ENCODE measurements at regions not wholly inside any gene's neighbourhood (a gene's known extent, or its start where the extent isn't known, plus 50 kb on each side); places are given as distances from the start of the nearest gene placed in this dataset.

DNA sequence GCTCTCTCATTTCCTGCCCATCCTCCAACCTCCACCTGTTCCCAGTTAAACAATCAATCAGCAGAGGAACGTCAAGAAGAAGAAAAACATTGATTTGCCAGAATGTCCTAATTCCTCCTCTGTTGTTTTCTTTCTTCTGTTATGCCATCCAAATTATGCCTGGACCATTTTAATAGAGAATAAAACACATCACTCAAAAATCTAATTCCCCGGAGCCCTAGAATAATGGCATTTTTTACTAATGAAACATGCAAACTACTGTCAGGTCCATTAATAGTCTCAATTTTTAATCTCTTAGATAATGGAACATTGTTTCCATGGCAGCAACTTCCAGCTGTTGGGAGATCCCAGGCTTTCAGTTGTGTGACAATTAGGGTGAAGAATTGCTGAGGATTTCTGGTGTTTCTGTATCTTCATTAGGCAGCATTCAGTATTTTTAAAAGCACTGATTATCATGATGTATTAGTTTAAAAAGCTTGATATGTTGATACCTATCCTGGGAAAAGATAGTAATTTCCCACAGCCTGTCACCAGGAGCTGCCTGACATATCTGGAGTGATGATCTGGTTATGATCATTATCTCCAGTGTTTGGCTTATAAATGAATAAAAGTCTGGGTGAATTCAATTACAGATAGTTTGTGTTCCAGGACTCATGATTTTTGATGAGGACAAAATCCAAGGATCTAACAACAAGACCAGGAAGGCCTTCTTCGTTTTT is 209.8 kb downstream of the TPBG start:
- Histone ChIP-seq H3K27ac (no peak overlapping the region), H3K36me3 (no peaks in the 10 kb centered on the region), H3K4me1 (no peaks in the 10 kb centered on the region), H3K27me3 (no peaks in the 10 kb centered on the region), H3K9me3 (no peaks in the 10 kb centered on the region), H3K4me3 (no peak overlapping the region)
- ATAC-seq (ENCODE audit: low FRiP score in 2 of 2) (no peak), DNase-seq (no peak)
- 51 to 61% methylated on average over 3 of the region's 3 CpGs for WGBS, 2 donors
- TF ChIP-seq POLR2AphosphoS5 (IDR thresholded peaks at IDR 0.05), result no peak
- TF ChIP-seq POLR2A (IDR thresholded peaks at IDR 0.05), result no peak
- no peak for TF ChIP-seq CTCF (IDR thresholded peaks at IDR 0.05)
- no peak for TF ChIP-seq EP300 (IDR thresholded peaks at IDR 0.05)

DNA sequence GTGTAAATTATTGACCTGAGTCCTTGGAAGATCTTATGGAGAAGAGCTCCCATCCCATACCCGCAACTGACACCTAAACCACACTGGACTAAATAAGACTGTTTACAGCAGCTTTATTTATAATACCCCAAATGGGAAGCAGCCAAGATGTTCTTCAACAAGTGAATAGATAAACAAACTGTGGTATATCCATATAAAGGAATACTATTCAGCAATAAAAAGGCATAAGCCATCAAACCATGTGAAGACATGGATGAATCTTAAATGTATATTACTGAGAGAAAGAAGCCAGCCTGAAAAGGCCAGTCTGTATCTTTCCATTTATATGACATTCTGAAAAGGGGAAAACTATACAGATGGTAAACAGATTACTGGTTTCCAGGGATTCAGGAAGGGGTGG is 212.7 kb downstream of the TPBG start:
- Histone ChIP-seq H3K4me3 (no peak overlapping the region), H3K9me3 (no peaks in the 10 kb centered on the region), H3K27ac (no peak overlapping the region), H3K27me3 (no peaks in the 10 kb centered on the region), H3K36me3 (no peaks in the 10 kb centered on the region), H3K4me1 (no peaks in the 10 kb centered on the region)
- DNase-seq, result no peak
- TF ChIP-seq POLR2A (IDR thresholded peaks at IDR 0.05) (no peak), POLR2AphosphoS5 (IDR thresholded peaks at IDR 0.05) (no peak), CTCF (IDR thresholded peaks at IDR 0.05) (no peak), EP300 (IDR thresholded peaks at IDR 0.05) (no peak)
- ATAC-seq (ENCODE audit: low FRiP score in 2 of 2), result no peak
- 26 to 92% methylated on average over 1 of the region's 1 CpG for WGBS, 2 donors

- TF ChIP-seq POLR2AphosphoS5 (IDR thresholded peaks at IDR 0.05), result no peak
- TF ChIP-seq CTCF (IDR thresholded peaks at IDR 0.05), result no peak
- TF ChIP-seq EP300 (IDR thresholded peaks at IDR 0.05), result no peak
- TF ChIP-seq POLR2A (IDR thresholded peaks at IDR 0.05), result no peak
- no peaks in the 10 kb centered on the region for H3K36me3 ChIP-seq
Observed at GRCh38 chr6:82584194-82584695, 220.6 kb downstream of the TPBG start.

DNA sequence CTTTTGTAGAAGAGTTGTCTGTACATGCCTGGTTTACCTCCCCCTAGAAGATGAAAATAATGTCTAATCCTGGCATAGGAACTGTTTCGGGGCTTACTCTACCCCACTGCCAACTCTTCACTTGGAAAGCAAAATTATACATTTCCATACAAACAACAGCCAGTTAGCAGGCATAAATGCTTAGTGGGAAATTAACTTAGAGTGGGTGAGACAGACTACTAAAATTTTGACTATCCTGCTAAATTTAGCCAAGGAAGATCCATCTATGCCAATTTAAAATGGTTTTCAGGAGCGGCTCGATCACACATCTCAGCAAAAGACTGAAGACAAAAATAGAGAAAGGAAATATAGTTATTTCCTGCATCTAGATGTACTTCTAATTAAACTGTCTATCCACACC is 221.2 kb downstream of the TPBG start:
- WGBS, 2 donors, result 69 to 77% methylated on average over 3 of the region's 3 CpGs
- Histone ChIP-seq H3K27me3 (no peaks in the 10 kb centered on the region), H3K4me3 (no peak overlapping the region), H3K9me3 (no peaks in the 10 kb centered on the region), H3K36me3 (no peaks in the 10 kb centered on the region), H3K4me1 (no peaks in the 10 kb centered on the region), H3K27ac (no peak overlapping the region)
- TF ChIP-seq EP300 (IDR thresholded peaks at IDR 0.05), result no peak
- no peak for TF ChIP-seq POLR2AphosphoS5 (IDR thresholded peaks at IDR 0.05)
- no peak for TF ChIP-seq CTCF (IDR thresholded peaks at IDR 0.05)
- no peak for TF ChIP-seq POLR2A (IDR thresholded peaks at IDR 0.05)
- DNase-seq (no peak), ATAC-seq (ENCODE audit: low FRiP score in 2 of 2) (no peak)

More at GRCh38 chr6:82584194-82584695, 220.6 kb downstream of the TPBG start:
- Histone ChIP-seq H3K9me3 (no peaks in the 10 kb centered on the region), H3K4me3 (no peak overlapping the region), H3K4me1 (no peaks in the 10 kb centered on the region), H3K27ac (no peak overlapping the region), H3K27me3 (no peaks in the 10 kb centered on the region)
- no peak for ATAC-seq (ENCODE audit: low FRiP score in 2 of 2)
- 58 to 78% methylated on average over 6 of the region's 6 CpGs for WGBS, 2 donors
- no peak for DNase-seq

DNA sequence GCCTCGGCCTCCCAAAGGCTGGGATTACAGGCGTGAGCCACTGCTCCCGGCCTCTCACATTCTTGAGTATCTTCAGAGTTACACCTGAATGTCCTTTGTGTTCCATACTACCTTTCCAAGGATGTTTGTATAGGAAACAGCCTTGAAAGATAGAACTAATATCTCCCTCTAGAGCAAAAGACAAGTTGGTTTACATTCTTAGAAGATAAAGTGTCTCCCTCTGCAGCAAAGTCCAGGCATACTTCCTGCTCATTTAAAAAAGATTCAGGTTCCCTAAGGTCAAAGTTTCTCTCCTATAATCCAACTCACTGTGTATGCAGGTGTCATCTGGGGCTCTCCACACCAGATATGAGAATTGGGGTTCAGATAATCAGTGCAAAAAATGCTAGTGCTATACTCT is 224.4 kb downstream of the TPBG start:
- no peaks in the 10 kb centered on the region for H3K9me3 ChIP-seq
- H3K27me3 ChIP-seq, result no peaks in the 10 kb centered on the region
- no peak overlapping the region for H3K27ac ChIP-seq
- H3K4me1 ChIP-seq, result no peaks in the 10 kb centered on the region
- DNase-seq (no peak), ATAC-seq (ENCODE audit: low FRiP score in 2 of 2) (no peak)
- no peaks in the 10 kb centered on the region for H3K36me3 ChIP-seq
- TF ChIP-seq POLR2A (IDR thresholded peaks at IDR 0.05), result no peak
- TF ChIP-seq POLR2AphosphoS5 (IDR thresholded peaks at IDR 0.05), result no peak
- TF ChIP-seq CTCF (IDR thresholded peaks at IDR 0.05), result no peak
- no peak for TF ChIP-seq EP300 (IDR thresholded peaks at IDR 0.05)
- no peak overlapping the region for H3K4me3 ChIP-seq
- whole genome bisulfite sequencing, 2 donors, result 89 to 100% methylated on average over 3 of the region's 3 CpGs
